ENCODE measurements at regions not wholly inside any gene's neighbourhood (a gene's known extent, or its start where the extent isn't known, plus 50 kb on each side); places are given as distances from the start of the nearest gene placed in this dataset.

- no peak overlapping the region for H3K4me3 Mint-ChIP-seq (ENCODE audit: low read depth)
- peaks cover 59% of the 10 kb centered on the region for H3K4me1 Mint-ChIP-seq (ENCODE audit: low read depth)
- peaks cover 8% of the 10 kb centered on the region for H3K9me3 Mint-ChIP-seq
- intact Hi-C loops (cut with micrococcal nuclease), result loop anchor here (2.0 kb wide), 3 partner anchors 44 to 180 kb away; no protein-coding TSS in a partner anchor
- H3K27me3 Mint-ChIP-seq (ENCODE audit: low read depth), result no peaks in the 10 kb centered on the region
- no peak for DNase-seq (ENCODE audit: low spot score)
- H3K27ac Mint-ChIP-seq, result peak overlapping the region; percentile 73
- H3K36me3 Mint-ChIP-seq (ENCODE audit: low read depth), result peaks cover 7% of the 10 kb centered on the region
Measured at GRCh38 chr6:15734118-15734897, 71.5 kb upstream of the DTNBP1 start.

- no peaks in the 10 kb centered on the region for H3K27me3 Mint-ChIP-seq (ENCODE audit: low read depth)
- H3K4me1 Mint-ChIP-seq (ENCODE audit: low read depth), result peaks cover 50% of the 10 kb centered on the region
- no peaks in the 10 kb centered on the region for H3K9me3 Mint-ChIP-seq
- intact Hi-C loops (cut with micrococcal nuclease), result no loop called here
- no peak overlapping the region for H3K4me3 Mint-ChIP-seq (ENCODE audit: low read depth)
- DNase-seq (ENCODE audit: low spot score), result no peak
- H3K36me3 Mint-ChIP-seq (ENCODE audit: low read depth), result no peaks in the 10 kb centered on the region
- no peak overlapping the region for H3K27ac Mint-ChIP-seq
Measured at GRCh38 chr6:15730922-15731321, 68.1 kb upstream of the DTNBP1 start.

GRCh38 chr6:15730442-15730841 is 67.6 kb upstream of the DTNBP1 start:
- H3K27ac Mint-ChIP-seq, result no peak overlapping the region

GRCh38 chr6:15722731-15723130 is 59.9 kb upstream of the DTNBP1 start:
- H3K27me3 Mint-ChIP-seq (ENCODE audit: low read depth), result no peaks in the 10 kb centered on the region
- no peak for DNase-seq (ENCODE audit: low spot score)
- intact Hi-C loops (cut with micrococcal nuclease), result no loop called here
- no peak overlapping the region for H3K27ac Mint-ChIP-seq
- no peaks in the 10 kb centered on the region for H3K4me1 Mint-ChIP-seq (ENCODE audit: low read depth)
- H3K9me3 Mint-ChIP-seq, result peaks cover 11% of the 10 kb centered on the region
- peaks cover 3% of the 10 kb centered on the region for H3K36me3 Mint-ChIP-seq (ENCODE audit: low read depth)
- no peak overlapping the region for H3K4me3 Mint-ChIP-seq (ENCODE audit: low read depth)

More at GRCh38 chr6:15730442-15730841, 67.6 kb upstream of the DTNBP1 start:
- no peak overlapping the region for H3K4me3 Mint-ChIP-seq (ENCODE audit: low read depth)
- no peak for DNase-seq (ENCODE audit: low spot score)
- H3K27me3 Mint-ChIP-seq (ENCODE audit: low read depth), result no peaks in the 10 kb centered on the region
- peaks cover 45% of the 10 kb centered on the region for H3K4me1 Mint-ChIP-seq (ENCODE audit: low read depth)
- intact Hi-C loops (cut with micrococcal nuclease), result no loop called here
- H3K36me3 Mint-ChIP-seq (ENCODE audit: low read depth), result no peaks in the 10 kb centered on the region
- H3K9me3 Mint-ChIP-seq, result no peaks in the 10 kb centered on the region

GRCh38 chr6:15716889-15717288 is 54.1 kb upstream of the DTNBP1 start:
- Mint-ChIP-seq H3K27me3 (ENCODE audit: low read depth) (no peaks in the 10 kb centered on the region), H3K27ac (no peak overlapping the region), H3K4me1 (ENCODE audit: low read depth) (peaks cover 16% of the 10 kb centered on the region), H3K4me3 (ENCODE audit: low read depth) (no peak overlapping the region), H3K36me3 (ENCODE audit: low read depth) (peaks cover 12% of the 10 kb centered on the region), H3K9me3 (peaks cover 24% of the 10 kb centered on the region)
- DNase-seq (ENCODE audit: low spot score), result no peak
- intact Hi-C loops (cut with micrococcal nuclease), result no loop called here

GRCh38 chr6:15715851-15716250 is 53.0 kb upstream of the DTNBP1 start:
- H3K4me3 Mint-ChIP-seq (ENCODE audit: low read depth), result no peak overlapping the region
- DNase-seq (ENCODE audit: low spot score), result no peak
- peaks cover 16% of the 10 kb centered on the region for H3K4me1 Mint-ChIP-seq (ENCODE audit: low read depth)
- H3K9me3 Mint-ChIP-seq, result peaks cover 23% of the 10 kb centered on the region
- H3K36me3 Mint-ChIP-seq (ENCODE audit: low read depth), result peaks cover 12% of the 10 kb centered on the region
- H3K27me3 Mint-ChIP-seq (ENCODE audit: low read depth), result no peaks in the 10 kb centered on the region
- no peak overlapping the region for H3K27ac Mint-ChIP-seq
- intact Hi-C loops (cut with micrococcal nuclease), result loop anchor here (1.0 to 2.0 kb wide), 3 partner anchors 17 to 60 kb away; no protein-coding TSS in a partner anchor

GRCh38 chr6:15715060-15715459 is 52.2 kb upstream of the DTNBP1 start:
- Mint-ChIP-seq H3K4me3 (ENCODE audit: low read depth) (no peak overlapping the region), H3K27me3 (ENCODE audit: low read depth) (no peaks in the 10 kb centered on the region), H3K4me1 (ENCODE audit: low read depth) (peaks cover 16% of the 10 kb centered on the region), H3K36me3 (ENCODE audit: low read depth) (peaks cover 9% of the 10 kb centered on the region), H3K9me3 (peaks cover 19% of the 10 kb centered on the region), H3K27ac (peak overlapping the region; percentile 49)
- no peak for DNase-seq (ENCODE audit: low spot score)
- intact Hi-C loops (cut with micrococcal nuclease), result loop anchor here (1.0 to 2.0 kb wide), 3 partner anchors 16 to 61 kb away; no protein-coding TSS in a partner anchor

- Mint-ChIP-seq H3K27ac (peak overlapping the region; percentile 49), H3K9me3 (peaks cover 17% of the 10 kb centered on the region), H3K4me3 (ENCODE audit: low read depth) (no peak overlapping the region), H3K27me3 (ENCODE audit: low read depth) (no peaks in the 10 kb centered on the region), H3K36me3 (ENCODE audit: low read depth) (peaks cover 9% of the 10 kb centered on the region), H3K4me1 (ENCODE audit: low read depth) (peaks cover 16% of the 10 kb centered on the region)
- DNase-seq (ENCODE audit: low spot score), result no peak
- intact Hi-C loops (cut with micrococcal nuclease), result loop anchor here (1.0 to 2.0 kb wide), 3 partner anchors 16 to 62 kb away; no protein-coding TSS in a partner anchor
Measured at GRCh38 chr6:15714658-15715057, 51.8 kb upstream of the DTNBP1 start.

- Mint-ChIP-seq H3K27me3 (ENCODE audit: low read depth) (no peaks in the 10 kb centered on the region), H3K9me3 (peaks cover 17% of the 10 kb centered on the region), H3K36me3 (ENCODE audit: low read depth) (peaks cover 9% of the 10 kb centered on the region), H3K4me1 (ENCODE audit: low read depth) (peaks cover 16% of the 10 kb centered on the region), H3K27ac (no peak overlapping the region), H3K4me3 (ENCODE audit: low read depth) (no peak overlapping the region)
- intact Hi-C loops (cut with micrococcal nuclease), result no loop called here
- DNase-seq (ENCODE audit: low spot score), result no peak
Measured at GRCh38 chr6:15713325-15713724, 50.5 kb upstream of the DTNBP1 start.

- H3K4me3 Mint-ChIP-seq (ENCODE audit: low read depth), result no peak overlapping the region
- intact Hi-C loops (cut with micrococcal nuclease), result no loop called here
- peaks cover 17% of the 10 kb centered on the region for H3K9me3 Mint-ChIP-seq
- DNase-seq (ENCODE audit: low spot score), result no peak
- H3K4me1 Mint-ChIP-seq (ENCODE audit: low read depth), result peaks cover 16% of the 10 kb centered on the region
- no peaks in the 10 kb centered on the region for H3K27me3 Mint-ChIP-seq (ENCODE audit: low read depth)
- peaks cover 9% of the 10 kb centered on the region for H3K36me3 Mint-ChIP-seq (ENCODE audit: low read depth)
- H3K27ac Mint-ChIP-seq, result no peak overlapping the region
Measured at GRCh38 chr6:15712797-15713196, 50.0 kb upstream of the DTNBP1 start.

Measured in activated T-helper 2 cell treated with anti-CD3 and anti-CD28 coated beads, Interferon-gamma antibody, Interleukin-2, Interleukin-4, amounts not matched to agents 10 μg/mL and 5 μg/mL and 100 μg/mL, durations not matched to agents 14 hours and 24 hours and 36 hours (primary cell).